Loucy (cell line): ENCODE measurements at regions not wholly inside any gene's neighbourhood (a gene's known extent, or its start where the extent isn't known, plus 50 kb on each side); places are given as distances from the start of the nearest gene placed in this dataset.

Experiments
- H2AFZ ChIP-seq: fragments of 200-600 bp; sonication (generic); 2 replicates; pipeline ENCODE4 v1.6.0; 2016; ENCODE audit warnings: antibody characterized with exemption, mild to moderate bottlenecking, low read length, moderate library complexity
- H3F3A ChIP-seq: fragments of 200-600 bp; 2 replicates; pipeline ENCODE4 v1.6.0; 2016; ENCODE audit warnings: antibody characterized with exemption, low read depth, mild to moderate bottlenecking
- H3K27me3 ChIP-seq: fragments of 200-600 bp; sonication (generic); 2 replicates; pipeline ENCODE4 v1.6.1; 2014; ENCODE audit warnings: low read length, mild to moderate bottlenecking; ENCODE audit not compliant: insufficient read depth, poor library complexity, severe bottlenecking
- H3K36me3 ChIP-seq: fragments of 200-600 bp; sonication (generic); 2 replicates; pipeline ENCODE4 v1.6.1; 2016; ENCODE audit warnings: low read length; ENCODE audit not compliant: insufficient read depth
- H3K4me1 ChIP-seq: fragments of 200-600 bp; sonication (generic); 2 replicates; pipeline ENCODE4 v1.5.1; 2014; ENCODE audit warnings: low read length, mild to moderate bottlenecking; ENCODE audit not compliant: insufficient read depth, poor library complexity, severe bottlenecking
- H3K4me2 ChIP-seq: fragments of 200-600 bp; sonication (generic); 2 replicates; pipeline ENCODE4 v1.6.0; 2014; ENCODE audit warnings: antibody characterized with exemption, low read length, low read depth, mild to moderate bottlenecking; ENCODE audit not compliant: poor library complexity, severe bottlenecking
- H3K4me3 ChIP-seq: fragments of 200-600 bp; sonication (generic); 2 replicates; pipeline ENCODE4 v1.5.1; 2014; ENCODE audit warnings: low read length, mild to moderate bottlenecking, mixed read lengths; ENCODE audit not compliant: poor library complexity, severe bottlenecking
- H3K79me2 ChIP-seq: fragments of 200-600 bp; sonication (generic); 2 replicates; pipeline ENCODE4 v1.6.1; 2014; ENCODE audit warnings: low read length; ENCODE audit not compliant: insufficient read depth
- H3K9ac ChIP-seq: fragments of 200-600 bp; sonication (generic); 2 replicates; pipeline ENCODE4 v1.6.0; 2014; ENCODE audit warnings: mild to moderate bottlenecking, low read depth, low read length, moderate library complexity; ENCODE audit not compliant: poor library complexity, severe bottlenecking
- H3K9me2 ChIP-seq: fragments of 200-600 bp; sonication (generic); replicated peaks from 2 replicates; pipeline ENCODE4 v1.6.1; 2016; ENCODE audit warnings: low read depth, low read length, mixed read lengths
- H3K9me3 ChIP-seq: fragments of 200-600 bp; sonication (generic); 2 replicates; pipeline ENCODE4 v1.6.1; 2014; ENCODE audit warnings: mild to moderate bottlenecking, antibody characterized with exemption, low read length, low read depth; ENCODE audit not compliant: insufficient read depth
- H4K20me1 ChIP-seq: fragments of 200-600 bp; sonication (generic); 2 replicates; pipeline ENCODE4 v1.6.0; 2014; ENCODE audit warnings: antibody characterized with exemption, low read length, mild to moderate bottlenecking; ENCODE audit not compliant: insufficient read depth, poor library complexity, severe bottlenecking
- CTCF ChIP-seq: fragments of 200-600 bp; sonication (generic); conservative IDR thresholded peaks from 2 replicates; pipeline ENCODE4 v1.5.1; 2014; ENCODE audit warnings: mild to moderate bottlenecking, antibody characterized with exemption, low read length
- EZH2phosphoT487 ChIP-seq: fragments of 200-600 bp; IDR thresholded peaks from 2 replicates; pipeline ENCODE4 v1.6.1; 2018; ENCODE audit warnings: antibody characterized with exemption, mild to moderate bottlenecking, moderate library complexity, borderline replicate concordance

- TF ChIP-seq EZH2phosphoT487 (no peak), CTCF (no peak)
- Histone ChIP-seq H3K9me2 (no peaks in the 10 kb centered on the region), H4K20me1 (no peaks in the 10 kb centered on the region), H3K4me1 (no peaks in the 10 kb centered on the region), H3K9me3 (no peaks in the 10 kb centered on the region), H3K9ac (no peak overlapping the region), H3F3A (no peaks in the 10 kb centered on the region), H3K27me3 (no peaks in the 10 kb centered on the region), H3K4me2 (no peak overlapping the region), H3K79me2 (no peaks in the 10 kb centered on the region), H3K36me3 (no peaks in the 10 kb centered on the region), H2AFZ (no peak overlapping the region), H3K4me3 (no peak overlapping the region)
Measured at GRCh38 chr20:57107208-57107607, 159.2 kb downstream of the BMP7 start.

GRCh38 chr20:57108218-57108617, 158.2 kb downstream of the BMP7 start:
- no peak overlapping the region for H3K4me2 ChIP-seq
- H3K27me3 ChIP-seq = no peaks in the 10 kb centered on the region
- no peaks in the 10 kb centered on the region for H3K9me2 ChIP-seq
- no peaks in the 10 kb centered on the region for H3K79me2 ChIP-seq
- no peaks in the 10 kb centered on the region for H3K36me3 ChIP-seq
- H3K9ac ChIP-seq = no peak overlapping the region
- no peaks in the 10 kb centered on the region for H3F3A ChIP-seq
- no peaks in the 10 kb centered on the region for H4K20me1 ChIP-seq
- H3K4me3 ChIP-seq = no peak overlapping the region
- no peaks in the 10 kb centered on the region for H3K9me3 ChIP-seq
- H2AFZ ChIP-seq = no peak overlapping the region
- TF ChIP-seq EZH2phosphoT487 = no peak
- TF ChIP-seq CTCF = no peak
- H3K4me1 ChIP-seq = no peaks in the 10 kb centered on the region

GRCh38 chr20:57108742-57109570, 157.5 kb downstream of the BMP7 start:
- no peak overlapping the region for H3K4me2 ChIP-seq
- H3K9me2 ChIP-seq = no peaks in the 10 kb centered on the region
- H4K20me1 ChIP-seq = no peaks in the 10 kb centered on the region
- H3F3A ChIP-seq = no peaks in the 10 kb centered on the region
- H3K9me3 ChIP-seq = no peaks in the 10 kb centered on the region
- no peak overlapping the region for H2AFZ ChIP-seq
- H3K4me3 ChIP-seq = no peak overlapping the region
- no peaks in the 10 kb centered on the region for H3K4me1 ChIP-seq
- no peaks in the 10 kb centered on the region for H3K27me3 ChIP-seq
- H3K36me3 ChIP-seq = no peaks in the 10 kb centered on the region
- TF ChIP-seq CTCF = no peak
- TF ChIP-seq EZH2phosphoT487 = no peak
- H3K9ac ChIP-seq = no peak overlapping the region
- H3K79me2 ChIP-seq = no peaks in the 10 kb centered on the region
